ENCODE measurements at regions not wholly inside any gene's neighbourhood (a gene's known extent, or its start where the extent isn't known, plus 50 kb on each side); places are given as distances from the start of the nearest gene placed in this dataset.
"Not testable (repeated sequence)": the region's sequence is repeated elsewhere in the genome, so short reads cannot be mapped to it uniquely, and the experiment has no call there.

- H3K9ac ChIP-seq (ENCODE audit: extremely low read depth, insufficient read length, low read length); H3K27me3 ChIP-seq (ENCODE audit: insufficient read depth, low read length); H2BK120ac ChIP-seq (ENCODE audit: low read depth, low read length, poor library complexity, severe bottlenecking); H2AK5ac ChIP-seq (ENCODE audit: insufficient read length, low read length); H3T11ph ChIP-seq (ENCODE audit: low read length); H4K5ac ChIP-seq (ENCODE audit: insufficient read length, low read depth, low read length); H3K23ac ChIP-seq (ENCODE audit: insufficient read length, low read depth, low read length); H3K4me3 Mint-ChIP-seq; H3K9me3 ChIP-seq (ENCODE audit: control insufficient read depth, low read depth, low read length); H2BK12ac ChIP-seq (ENCODE audit: insufficient read length, low read depth, low read length); H4K20me1 ChIP-seq (ENCODE audit: control insufficient read depth, insufficient read depth, insufficient read length); H3K4ac ChIP-seq (ENCODE audit: low read depth, low read length); H4K91ac ChIP-seq (ENCODE audit: insufficient read length, low read depth, low read length); H3K27me3 Mint-ChIP-seq (ENCODE audit: low read depth); H4K8ac ChIP-seq (replicated peaks; ENCODE audit: insufficient read length, low read depth, low read length); H3K4me2 ChIP-seq (ENCODE audit: insufficient read depth, insufficient read length, low read length); H3K56ac ChIP-seq (ENCODE audit: insufficient read length, low read depth, low read length); H3K79me1 ChIP-seq (ENCODE audit: insufficient read depth, low read depth, low read length, poor library complexity, severe bottlenecking); H2BK15ac ChIP-seq (ENCODE audit: low read depth, low read length); H3K9me3 Mint-ChIP-seq; H3K4me1 ChIP-seq (ENCODE audit: insufficient read depth, low read length); H3K18ac ChIP-seq (ENCODE audit: insufficient read length, low read depth, low read length); DNase-seq; H2BK20ac ChIP-seq (ENCODE audit: low read depth, low read length, poor library complexity, severe bottlenecking); H3K23me2 ChIP-seq (ENCODE audit: insufficient read length, low read depth, low read length, poor library complexity, severe bottlenecking); H3K27ac Mint-ChIP-seq; H2AFZ ChIP-seq (ENCODE audit: low read length); H2BK5ac ChIP-seq (ENCODE audit: insufficient read length, low read length); H3K79me2 ChIP-seq (ENCODE audit: insufficient read depth, low read length); H3K27ac ChIP-seq (ENCODE audit: insufficient read length, low read depth, low read length); H3K14ac ChIP-seq (ENCODE audit: insufficient read depth, low read length): not testable (repeated sequence)
- Mint-ChIP-seq H3K36me3 (ENCODE audit: insufficient read depth in 1 of 3, low read depth in 3 of 3) (peaks cover 3 to 10% (median 5%) of the 10 kb centered on the region in 3 experiments; a peak in 4 of 7 replicates), H3K4me1 (peaks cover 21 to 25% of the 10 kb centered on the region in 2 experiments)
- WGBS (ENCODE audit: extremely low coverage, insufficient read length, low lambda C conversion rate): no CpG with 5 or more reads among the region's 6 CpGs
These were observed 122.0 kb upstream of the ZCCHC13 start for GRCh38 chrX:74181976-74182375.

Data from H9 (cell line).